Pancreas (tissue), 10 donors: ENCODE measurements at regions not wholly inside any gene's neighbourhood (a gene's known extent, or its start where the extent isn't known, plus 50 kb on each side); places are given as distances from the start of the nearest gene placed in this dataset.
A peak's percentile ranks its signal among the peaks of the same experiment; 100 is the strongest.
"Not testable (repeated sequence)": the region's sequence is repeated elsewhere in the genome, so short reads cannot be mapped to it uniquely, and the experiment has no call there.

Experiments
- ATAC-seq, 4 donors: fragments of 200-7000 bp; cut with Tn5 transposase; one replicate each; pipeline versions ENCODE4 v1.8.0 to v1.9.1; 2020; ENCODE audit warnings: mild to moderate bottlenecking in 4 of 4, moderate library complexity in 4 of 4
- DNase-seq, 6 donors: peaks; one replicate each; pipeline ENCODE4 v3.0.0-alpha.2; 2020
- FAIRE-seq: peaks from 2 replicates; lab custom pipeline; 2012; peaks lifted over from hg19 to GRCh38; lab: Jason Lieb, UNC
- H3K27ac ChIP-seq, 4 donors: fragments of 200-600 bp; sonication (generic); 1 replicate in 3 of 4; 2 replicates in 1 of 4; pipeline versions ENCODE4 v1.5.0 to v1.8.0; 2020
- H3K27me3 ChIP-seq, 4 donors: fragments of 200-600 bp; one replicate each; pipeline ENCODE4 v1.8.0; 2021
- H3K36me3 ChIP-seq, 3 donors: fragments of 200-600 bp; sonication (generic) in 1 of 3; one replicate each; pipeline versions ENCODE4 v1.5.0 to v1.8.0; 2020 to 2021
- H3K4me1 ChIP-seq, 3 donors: fragments of 200-600 bp; one replicate each; pipeline ENCODE4 v1.8.0; 2021
- H3K4me3 ChIP-seq, 4 donors: fragments of 200-600 bp; sonication (generic) in 2 of 4; one replicate each; pipeline versions ENCODE4 v1.5.0 to v1.8.0; 2020 to 2021
- H3K9me3 ChIP-seq, 4 donors: fragments of 200-600 bp; one replicate each; pipeline ENCODE4 v1.8.0; 2021
- CTCF ChIP-seq, 4 donors: fragments of 200-600 bp; sonication (generic) in 3 of 4; IDR thresholded peaks; one replicate each; pipeline versions ENCODE4 v1.5.0 to v1.8.0; 2021; ENCODE audit warnings: antibody characterized with exemption in 4 of 4
- WGBS, 2 donors: extraction: QIAGEN DNeasy Blood & Tissue Kit; methylation state at CpG; one replicate each; pipeline ENCODE4 v1.1.7; 2013; 5-methylcytosine and 5-hydroxymethylcytosine counted together
- intact Hi-C, 3 donors: fragments of 100-400 bp; cut with DNase I; formaldehyde crosslinking; loops; one replicate each; pipeline versions ENCODE4 v1.11.1 to v1.14.2; 2022
- donor health status: healthy with polysubstance abuse.
- donor health status: DM: no; HTN: no; CAD: no; lungs with moderate emphysema.
- donor health status: DM: no; HTN: no; CAD: no.
- donor health status: control.
- donor health status: control.
- donor health status: Bipolar disorder and iron deficiency.
- donor health status: DM: yes; HTN: yes; CAD: no.
- donor health status: DM: no; HTN: no; CAD: no.
- donor health status: DM: no; HTN: no; CAD: no.
- donor health status: DM: yes; HTN: yes; CAD: no.

- Histone ChIP-seq H3K27me3 (no peaks in the 10 kb centered on the region), H3K36me3 (no peaks in the 10 kb centered on the region), H3K9me3 (no peaks in the 10 kb centered on the region), H3K4me3 (no peak overlapping the region), H3K27ac (no peak overlapping the region), H3K4me1 (no peaks in the 10 kb centered on the region)
- FAIRE-seq (no peak), ATAC-seq (peak in 3 of 4 donors; percentile 69 to 79 (median 74)), DNase-seq (peak; percentile 22 to 88 (median 50))
- intact Hi-C loops, result loop anchor here in 1 of 3 donors (5.0 to 10.0 kb wide), 2 partner anchors 180 to 258 kb away; no protein-coding TSS in a partner anchor
- peak; percentile 73 to 84 (median 82) for TF ChIP-seq CTCF (IDR thresholded peaks at IDR 0.05)
- WGBS, 2 donors, result 20 to 27% methylated on average over 8 of the region's 8 CpGs
Measured at GRCh38 chr12:13534645-13535398, 338.3 kb downstream of the EMP1 start.

- Histone ChIP-seq H3K36me3 (no peaks in the 10 kb centered on the region), H3K27ac (no peak overlapping the region), H3K27me3 (no peaks in the 10 kb centered on the region), H3K4me1 (no peaks in the 10 kb centered on the region), H3K4me3 (no peak overlapping the region), H3K9me3 (no peaks in the 10 kb centered on the region)
- no peak for FAIRE-seq
- TF ChIP-seq CTCF (IDR thresholded peaks at IDR 0.05), result no peak
- no peak for ATAC-seq
- DNase-seq, result no peak
- intact Hi-C loops, result loop anchor here in 1 of 3 donors (10.0 kb wide), 1 partner anchor 179 kb away; no protein-coding TSS in a partner anchor
- WGBS, 2 donors, result 54 to 60% methylated on average over 3 of the region's 3 CpGs
Measured at GRCh38 chr12:13534242-13534641, 337.7 kb downstream of the EMP1 start.

GRCh38 chr12:13530966-13531365 lies 334.4 kb downstream of the EMP1 start:
- no peak for FAIRE-seq
- intact Hi-C loops, result loop anchor here in 1 of 3 donors (10.0 kb wide), 1 partner anchor 176 kb away; no protein-coding TSS in a partner anchor
- 72 to 86% methylated on average over 7 of the region's 7 CpGs for WGBS, 2 donors
- Histone ChIP-seq H3K9me3 (no peaks in the 10 kb centered on the region), H3K27me3 (no peaks in the 10 kb centered on the region), H3K27ac (no peak overlapping the region), H3K4me1 (no peaks in the 10 kb centered on the region), H3K4me3 (no peak overlapping the region), H3K36me3 (no peaks in the 10 kb centered on the region)
- TF ChIP-seq CTCF (IDR thresholded peaks at IDR 0.05), result no peak
- no peak for ATAC-seq
- DNase-seq, result no peak

- FAIRE-seq, H3K9me3 ChIP-seq, H3K4me1 ChIP-seq, DNase-seq, H3K27ac ChIP-seq, H3K36me3 ChIP-seq, H3K27me3 ChIP-seq, intact Hi-C loops, H3K4me3 ChIP-seq, ATAC-seq: not testable (repeated sequence)
- 60 to 76% methylated on average over 1 of the region's 1 CpG for WGBS, 2 donors
Measured at GRCh38 chr12:13526185-13526921, 329.8 kb downstream of the EMP1 start.

DNA sequence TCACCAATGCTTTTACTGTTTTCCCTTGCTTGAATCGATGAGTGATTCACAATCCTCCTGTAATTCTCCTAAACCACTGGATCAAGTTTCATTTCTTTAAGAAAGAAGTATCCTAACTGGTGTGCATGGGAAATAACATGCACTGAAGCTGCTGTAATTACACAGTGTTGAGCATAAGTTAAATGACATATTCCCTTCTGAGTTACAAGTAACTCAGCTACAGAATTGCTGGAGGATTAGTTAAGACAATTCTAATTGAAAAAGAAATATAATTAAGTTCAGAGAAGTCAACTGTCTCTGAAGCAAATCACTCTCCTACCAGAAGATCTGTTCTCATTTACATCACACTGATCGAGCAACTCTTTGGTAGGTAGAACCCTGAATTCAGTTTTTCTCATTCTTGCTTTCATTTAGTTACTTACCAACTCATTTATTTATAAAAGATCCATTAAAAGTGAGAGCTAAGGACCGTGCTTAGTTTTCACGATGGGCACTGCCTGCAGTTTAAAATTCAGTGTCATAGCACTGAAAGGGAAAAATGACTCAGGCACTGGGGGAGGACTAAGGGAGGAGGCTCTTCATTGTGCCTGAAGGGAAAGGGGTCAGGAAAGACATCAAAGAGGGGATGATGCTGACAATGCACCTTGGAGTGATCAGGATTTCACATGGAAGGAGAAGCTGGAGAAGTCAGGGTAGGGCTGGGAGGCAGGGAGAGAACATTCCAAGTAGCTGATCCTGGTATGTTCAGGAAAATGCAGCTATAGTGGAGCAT lies 327.2 kb downstream of the EMP1 start:
- DNase-seq, result no peak
- Histone ChIP-seq H3K4me1 (no peaks in the 10 kb centered on the region), H3K27ac (no peak overlapping the region), H3K9me3 (no peaks in the 10 kb centered on the region), H3K36me3 (no peaks in the 10 kb centered on the region), H3K4me3 (no peak overlapping the region), H3K27me3 (no peaks in the 10 kb centered on the region)
- ATAC-seq, result no peak
- WGBS, 2 donors, result 61 to 65% methylated on average over 4 of the region's 4 CpGs
- intact Hi-C loops, result no loop called here
- FAIRE-seq, result no peak
- TF ChIP-seq CTCF (IDR thresholded peaks at IDR 0.05), result no peak

GRCh38 chr12:13518034-13518433 lies 321.5 kb downstream of the EMP1 start:
- WGBS, 2 donors, result 51 to 61% methylated on average over 4 of the region's 4 CpGs
- H3K27me3 ChIP-seq, H3K27ac ChIP-seq, intact Hi-C loops, H3K4me1 ChIP-seq, H3K9me3 ChIP-seq, ATAC-seq, DNase-seq, H3K36me3 ChIP-seq, FAIRE-seq, H3K4me3 ChIP-seq: not testable (repeated sequence)
